Activated CD4-positive, alpha-beta T cell treated with anti-CD3 and anti-CD28 coated beads, Interleukin-2, amount 50 U/mL, for 48 hours (primary cell): ENCODE measurements at regions not wholly inside any gene's neighbourhood (a gene's known extent, or its start where the extent isn't known, plus 50 kb on each side); places are given as distances from the start of the nearest gene placed in this dataset.
"Not testable (repeated sequence)": the region's sequence is repeated elsewhere in the genome, so short reads cannot be mapped to it uniquely, and the experiment has no call there.

Experiments
- DNase-seq, 2 experiments: peaks; one replicate each; pipeline ENCODE4 v3.0.0-alpha.2; 2020

GRCh38 chr9:33623658-33624586, 99.9 kb downstream of the ANKRD18B start:
- DNase-seq, result peak; percentile 70 to 75

GRCh38 chr9:33628318-33628717, 104.3 kb downstream of the ANKRD18B start:
- not testable (repeated sequence) for DNase-seq

DNA sequence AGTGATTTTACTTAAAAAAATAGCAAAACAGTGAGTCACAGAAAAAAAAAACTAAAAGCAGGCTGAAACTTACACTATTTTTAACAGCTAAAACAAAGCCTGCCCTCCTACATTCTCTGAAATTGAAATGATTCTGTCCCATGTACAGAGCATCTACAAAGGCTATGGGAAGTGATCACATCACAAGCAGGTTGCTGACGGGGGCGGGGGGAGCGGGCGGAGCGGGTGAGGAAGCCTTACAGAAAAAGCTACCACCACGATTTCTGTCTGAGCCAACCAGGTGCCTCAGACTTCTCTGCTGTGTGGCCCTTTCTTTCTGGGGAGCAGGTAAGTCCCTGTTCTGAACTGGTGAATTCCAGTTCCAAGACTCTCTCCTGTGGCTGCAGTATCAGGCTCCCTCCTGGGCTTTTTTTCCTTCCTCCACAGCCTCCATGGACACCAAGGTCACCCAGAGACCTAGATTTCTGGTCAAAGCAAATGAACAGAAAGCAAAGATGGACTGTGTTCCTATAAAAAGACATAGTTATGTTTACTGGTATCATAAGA, 104.9 kb downstream of the ANKRD18B start:
- peak; percentile 12 to 25 for DNase-seq

GRCh38 chr9:33633636-33634035, 109.6 kb downstream of the ANKRD18B start:
- DNase-seq, result no peak

DNA sequence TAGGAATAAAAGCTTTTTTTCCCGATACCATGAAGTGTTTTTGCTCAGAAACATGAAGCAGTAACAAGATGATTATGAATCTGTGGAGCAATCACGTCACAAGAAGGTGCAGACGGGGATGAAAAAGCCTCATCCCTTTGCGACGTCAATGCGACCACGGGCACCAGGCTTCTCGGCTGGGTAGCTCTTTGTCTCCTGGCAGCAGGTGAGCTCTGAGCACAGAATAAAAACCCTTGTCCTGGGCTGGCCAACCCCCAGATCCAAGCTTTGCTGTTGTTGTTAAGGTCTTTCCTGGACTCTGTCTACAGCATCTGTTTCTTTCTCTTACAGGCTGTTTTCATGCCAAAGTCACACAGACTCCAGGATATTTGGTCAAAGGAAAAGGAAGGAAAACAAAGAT, 113.8 kb downstream of the ANKRD18B start:
- no peak for DNase-seq

- no peak for DNase-seq
These were observed 114.4 kb downstream of the ANKRD18B start for GRCh38 chr9:33638391-33638915.

DNA sequence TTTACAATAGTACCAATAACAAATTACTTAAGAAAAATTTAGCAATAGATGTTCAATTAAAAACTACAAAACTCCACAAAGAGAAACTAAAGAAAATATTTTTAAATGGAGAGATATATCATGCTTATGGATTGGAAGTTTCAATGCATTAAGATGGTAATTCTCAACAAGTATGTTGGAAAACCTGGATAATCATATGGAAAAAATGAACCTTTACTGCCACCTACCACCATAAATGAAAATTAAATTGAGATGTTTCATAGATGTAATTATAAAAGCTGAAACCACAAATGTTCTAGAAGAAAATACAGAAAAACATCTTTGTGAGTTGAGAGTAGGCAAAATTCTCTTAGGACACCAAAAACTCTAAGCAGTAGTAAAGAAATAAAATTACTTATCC, 121.7 kb downstream of the ANKRD18B start:
- DNase-seq, result no peak

- DNase-seq, result no peak
These were observed 125.4 kb downstream of the ANKRD18B start for GRCh38 chr9:33649463-33649862.

GRCh38 chr9:33651125-33651524, 127.1 kb downstream of the ANKRD18B start:
- no peak for DNase-seq

DNA sequence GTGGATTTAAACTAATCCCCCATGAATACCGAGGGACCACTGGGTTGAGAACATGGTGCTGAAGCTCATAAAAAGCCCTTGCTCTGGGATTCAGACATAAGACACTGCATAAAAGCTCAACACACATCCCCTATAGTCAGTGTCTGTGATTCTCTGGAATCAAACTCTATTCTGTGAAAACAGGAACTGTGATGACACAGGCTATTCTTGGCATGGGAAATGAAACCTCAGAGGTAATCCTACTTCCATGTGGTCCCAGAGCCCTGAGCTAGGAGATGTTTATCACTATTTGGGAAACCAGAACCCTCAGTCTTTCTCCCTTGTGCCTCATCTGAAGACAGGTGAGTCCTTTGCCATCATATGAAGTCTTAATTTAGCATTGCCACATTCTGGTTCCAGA, 135.4 kb upstream of the PRSS3 start:
- DNase-seq, result no peak

DNA sequence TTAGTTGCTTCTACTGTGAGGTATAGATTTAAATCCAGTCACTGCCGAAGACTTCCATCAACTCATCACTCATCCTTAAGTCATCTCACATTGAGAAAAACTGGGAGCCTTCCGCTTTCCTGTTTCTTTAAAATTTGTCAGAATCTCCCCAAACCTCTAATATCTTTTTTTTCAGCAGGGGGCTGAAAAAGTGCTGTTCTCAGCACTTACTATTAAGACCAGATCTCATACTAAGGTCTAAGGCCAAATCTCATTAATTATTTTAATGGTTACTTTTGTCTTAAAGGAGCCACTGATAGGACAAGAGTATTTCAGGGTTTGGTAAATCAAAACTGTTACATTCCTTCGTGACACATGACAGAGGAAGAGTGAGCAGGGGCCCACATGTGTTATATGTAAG, 134.6 kb upstream of the PRSS3 start:
- no peak for DNase-seq

- no peak for DNase-seq
These were observed 134.2 kb upstream of the PRSS3 start for GRCh38 chr9:33661176-33661575.

- DNase-seq, result no peak
These were observed 132.5 kb upstream of the PRSS3 start for GRCh38 chr9:33662871-33663270.

GRCh38 chr9:33676194-33676745, 119.1 kb upstream of the PRSS3 start:
- not testable (repeated sequence) for DNase-seq

GRCh38 chr9:33676746-33677505, 118.4 kb upstream of the PRSS3 start:
- DNase-seq, result peak; percentile 20 to 34

- no peak for DNase-seq
These were observed 117.9 kb upstream of the PRSS3 start for GRCh38 chr9:33677506-33677809.

GRCh38 chr9:33677961-33678360, 117.4 kb upstream of the PRSS3 start:
- DNase-seq, result no peak

DNA sequence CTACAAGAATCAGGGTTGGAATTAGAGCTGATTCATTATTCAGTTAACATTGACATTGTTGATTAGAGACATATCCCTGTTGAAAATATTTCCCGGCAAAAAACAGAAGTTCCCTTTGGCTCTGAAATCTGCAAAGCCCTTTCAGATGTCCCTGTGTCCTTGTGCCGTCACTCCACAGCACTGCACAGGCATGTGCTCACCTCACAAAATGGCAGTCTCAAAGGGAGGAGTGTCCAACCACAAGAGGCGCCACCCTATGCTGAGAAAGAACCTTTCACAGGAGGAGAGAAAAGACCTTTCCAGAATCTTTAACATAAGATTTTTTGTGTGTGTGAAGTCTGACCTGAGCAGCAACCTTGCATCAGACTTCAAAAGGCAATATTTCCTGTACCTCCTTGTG, 112.8 kb upstream of the PRSS3 start:
- DNase-seq, result no peak

GRCh38 chr9:33684831-33685230, 110.5 kb upstream of the PRSS3 start:
- DNase-seq, result no peak

DNA sequence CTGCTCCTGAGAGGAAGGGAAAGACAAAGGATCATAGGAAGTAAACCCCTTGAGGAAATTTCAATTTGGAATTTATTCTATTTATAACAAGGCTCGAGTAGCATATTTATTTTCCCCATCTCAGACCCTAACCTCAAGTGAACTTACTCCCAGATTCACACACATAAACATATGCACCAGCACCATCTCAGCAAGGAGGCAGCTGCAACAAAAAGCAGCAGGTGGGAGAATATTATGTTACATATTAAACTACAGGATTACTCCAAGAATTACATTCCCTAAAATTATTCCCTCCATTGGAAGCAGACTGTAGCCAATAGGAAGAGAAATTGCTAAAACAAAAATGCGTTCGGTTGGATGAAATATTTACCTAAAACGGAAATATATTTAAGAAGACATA, 108.4 kb upstream of the PRSS3 start:
- no peak for DNase-seq

DNA sequence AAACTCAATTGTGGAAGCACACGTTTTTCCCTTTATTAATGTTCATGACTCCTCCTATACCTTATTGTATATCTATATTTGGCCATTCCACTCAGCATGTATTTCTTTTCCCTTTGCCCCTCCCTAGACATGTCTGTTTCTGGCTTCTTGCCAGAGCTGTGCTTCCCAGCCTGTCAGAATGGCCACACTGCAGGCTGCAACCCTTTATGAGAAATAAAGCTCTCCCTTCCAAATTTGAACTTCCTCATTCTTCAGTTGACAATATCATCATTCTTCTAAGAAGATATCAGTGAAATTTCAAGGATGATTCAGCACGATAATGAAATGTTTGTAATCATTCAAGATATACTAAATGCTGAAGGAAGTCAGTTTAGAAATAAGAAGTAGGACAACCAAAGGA, 107.6 kb upstream of the PRSS3 start:
- no peak for DNase-seq

GRCh38 chr9:33690143-33690933, 105.0 kb upstream of the PRSS3 start:
- no peak for DNase-seq

GRCh38 chr9:33695299-33695698, 100.1 kb upstream of the PRSS3 start:
- DNase-seq, result no peak
